ENCODE measurements at regions not wholly inside any gene's neighbourhood (a gene's known extent, or its start where the extent isn't known, plus 50 kb on each side); places are given as distances from the start of the nearest gene placed in this dataset.

GRCh38 chr12:19957308-19958125, 410.8 kb upstream of the PDE3A start:
- no peaks in the 10 kb centered on the region for H3K9me3 Mint-ChIP-seq
- CTCF ChIA-PET: no interaction called here
- DNase-seq (ENCODE audit: low spot score) (no peak), ATAC-seq (no peak)
- POLR2A ChIA-PET: no interaction called here
- H3K36me3 Mint-ChIP-seq: no peaks in the 10 kb centered on the region
- H3K4me3 Mint-ChIP-seq: no peak overlapping the region
- no peaks in the 10 kb centered on the region for H3K27me3 Mint-ChIP-seq (ENCODE audit: low read depth)
- H3K4me1 Mint-ChIP-seq: peaks cover 2% of the 10 kb centered on the region; the same call in 1 of the 2 replicates
- H3K27ac Mint-ChIP-seq: no peak overlapping the region
- no peak for TF ChIP-seq NR3C1 (CRISPR knock-in tag; conservative IDR thresholded peaks at IDR 0.05; ENCODE audit: low read depth)
- TF ChIP-seq NFATC4 (CRISPR knock-in tag; IDR thresholded peaks at IDR 0.05): no peak
- TF ChIP-seq ZNF396 (CRISPR knock-in tag; IDR thresholded peaks at IDR 0.05; ENCODE audit: borderline replicate concordance): no peak
- TF ChIP-seq, protein P1, sequence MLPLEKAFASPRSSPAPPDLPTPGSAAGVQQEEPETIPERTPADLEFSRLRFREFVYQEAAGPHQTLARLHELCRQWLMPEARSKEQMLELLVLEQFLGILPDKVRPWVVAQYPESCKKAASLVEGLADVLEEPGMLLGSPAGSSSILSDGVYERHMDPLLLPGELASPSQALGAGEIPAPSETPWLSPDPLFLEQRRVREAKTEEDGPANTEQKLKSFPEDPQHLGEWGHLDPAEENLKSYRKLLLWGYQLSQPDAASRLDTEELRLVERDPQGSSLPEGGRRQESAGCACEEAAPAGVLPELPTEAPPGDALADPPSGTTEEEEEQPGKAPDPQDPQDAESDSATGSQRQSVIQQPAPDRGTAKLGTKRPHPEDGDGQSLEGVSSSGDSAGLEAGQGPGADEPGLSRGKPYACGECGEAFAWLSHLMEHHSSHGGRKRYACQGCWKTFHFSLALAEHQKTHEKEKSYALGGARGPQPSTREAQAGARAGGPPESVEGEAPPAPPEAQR (CRISPR knock-in tag; IDR thresholded peaks at IDR 0.05): no peak
- no peak for TF ChIP-seq HMGXB4 (CRISPR knock-in tag; IDR thresholded peaks at IDR 0.05)
- no peak for TF ChIP-seq E2F5 (CRISPR knock-in tag; IDR thresholded peaks at IDR 0.05)
- TF ChIP-seq, protein P2, sequence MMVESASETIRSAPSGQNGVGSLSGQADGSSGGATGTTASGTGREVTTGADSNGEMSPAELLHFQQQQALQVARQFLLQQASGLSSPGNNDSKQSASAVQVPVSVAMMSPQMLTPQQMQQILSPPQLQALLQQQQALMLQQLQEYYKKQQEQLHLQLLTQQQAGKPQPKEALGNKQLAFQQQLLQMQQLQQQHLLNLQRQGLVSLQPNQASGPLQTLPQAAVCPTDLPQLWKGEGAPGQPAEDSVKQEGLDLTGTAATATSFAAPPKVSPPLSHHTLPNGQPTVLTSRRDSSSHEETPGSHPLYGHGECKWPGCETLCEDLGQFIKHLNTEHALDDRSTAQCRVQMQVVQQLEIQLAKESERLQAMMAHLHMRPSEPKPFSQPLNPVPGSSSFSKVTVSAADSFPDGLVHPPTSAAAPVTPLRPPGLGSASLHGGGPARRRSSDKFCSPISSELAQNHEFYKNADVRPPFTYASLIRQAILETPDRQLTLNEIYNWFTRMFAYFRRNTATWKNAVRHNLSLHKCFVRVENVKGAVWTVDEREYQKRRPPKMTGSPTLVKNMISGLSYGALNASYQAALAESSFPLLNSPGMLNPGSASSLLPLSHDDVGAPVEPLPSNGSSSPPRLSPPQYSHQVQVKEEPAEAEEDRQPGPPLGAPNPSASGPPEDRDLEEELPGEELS (CRISPR knock-in tag; IDR thresholded peaks at IDR 0.05): no peak
- TF ChIP-seq, protein P3, sequence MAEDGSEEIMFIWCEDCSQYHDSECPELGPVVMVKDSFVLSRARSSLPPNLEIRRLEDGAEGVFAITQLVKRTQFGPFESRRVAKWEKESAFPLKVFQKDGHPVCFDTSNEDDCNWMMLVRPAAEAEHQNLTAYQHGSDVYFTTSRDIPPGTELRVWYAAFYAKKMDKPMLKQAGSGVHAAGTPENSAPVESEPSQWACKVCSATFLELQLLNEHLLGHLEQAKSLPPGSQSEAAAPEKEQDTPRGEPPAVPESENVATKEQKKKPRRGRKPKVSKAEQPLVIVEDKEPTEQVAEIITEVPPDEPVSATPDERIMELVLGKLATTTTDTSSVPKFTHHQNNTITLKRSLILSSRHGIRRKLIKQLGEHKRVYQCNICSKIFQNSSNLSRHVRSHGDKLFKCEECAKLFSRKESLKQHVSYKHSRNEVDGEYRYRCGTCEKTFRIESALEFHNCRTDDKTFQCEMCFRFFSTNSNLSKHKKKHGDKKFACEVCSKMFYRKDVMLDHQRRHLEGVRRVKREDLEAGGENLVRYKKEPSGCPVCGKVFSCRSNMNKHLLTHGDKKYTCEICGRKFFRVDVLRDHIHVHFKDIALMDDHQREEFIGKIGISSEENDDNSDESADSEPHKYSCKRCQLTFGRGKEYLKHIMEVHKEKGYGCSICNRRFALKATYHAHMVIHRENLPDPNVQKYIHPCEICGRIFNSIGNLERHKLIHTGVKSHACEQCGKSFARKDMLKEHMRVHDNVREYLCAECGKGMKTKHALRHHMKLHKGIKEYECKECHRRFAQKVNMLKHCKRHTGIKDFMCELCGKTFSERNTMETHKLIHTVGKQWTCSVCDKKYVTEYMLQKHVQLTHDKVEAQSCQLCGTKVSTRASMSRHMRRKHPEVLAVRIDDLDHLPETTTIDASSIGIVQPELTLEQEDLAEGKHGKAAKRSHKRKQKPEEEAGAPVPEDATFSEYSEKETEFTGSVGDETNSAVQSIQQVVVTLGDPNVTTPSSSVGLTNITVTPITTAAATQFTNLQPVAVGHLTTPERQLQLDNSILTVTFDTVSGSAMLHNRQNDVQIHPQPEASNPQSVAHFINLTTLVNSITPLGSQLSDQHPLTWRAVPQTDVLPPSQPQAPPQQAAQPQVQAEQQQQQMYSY (CRISPR knock-in tag; IDR thresholded peaks at IDR 0.05): no peak
- TF ChIP-seq ZNF219 (CRISPR knock-in tag; IDR thresholded peaks at IDR 0.05; ENCODE audit: borderline replicate concordance): no peak
- no peak for TF ChIP-seq ZNF416 (CRISPR knock-in tag; IDR thresholded peaks at IDR 0.05)
- no peak for TF ChIP-seq ZMAT4 (CRISPR knock-in tag; IDR thresholded peaks at IDR 0.05)
- TF ChIP-seq MYBL2 (CRISPR knock-in tag; IDR thresholded peaks at IDR 0.05): no peak
- TF ChIP-seq, protein P4, sequence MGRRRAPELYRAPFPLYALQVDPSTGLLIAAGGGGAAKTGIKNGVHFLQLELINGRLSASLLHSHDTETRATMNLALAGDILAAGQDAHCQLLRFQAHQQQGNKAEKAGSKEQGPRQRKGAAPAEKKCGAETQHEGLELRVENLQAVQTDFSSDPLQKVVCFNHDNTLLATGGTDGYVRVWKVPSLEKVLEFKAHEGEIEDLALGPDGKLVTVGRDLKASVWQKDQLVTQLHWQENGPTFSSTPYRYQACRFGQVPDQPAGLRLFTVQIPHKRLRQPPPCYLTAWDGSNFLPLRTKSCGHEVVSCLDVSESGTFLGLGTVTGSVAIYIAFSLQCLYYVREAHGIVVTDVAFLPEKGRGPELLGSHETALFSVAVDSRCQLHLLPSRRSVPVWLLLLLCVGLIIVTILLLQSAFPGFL (CRISPR knock-in tag; IDR thresholded peaks at IDR 0.05; ENCODE audit: borderline replicate concordance): no peak
